Fibroblast of skin of left quadriceps (primary cell): ENCODE measurements at regions not wholly inside any gene's neighbourhood (a gene's known extent, or its start where the extent isn't known, plus 50 kb on each side); places are given as distances from the start of the nearest gene placed in this dataset.
"Not testable (repeated sequence)": the region's sequence is repeated elsewhere in the genome, so short reads cannot be mapped to it uniquely, and the experiment has no call there.

ENCODE experiments used
- DNase-seq, 2 experiments: peaks; one replicate each; pipeline ENCODE4 v3.0.0-alpha.2; 2013; ENCODE audit warnings: low read depth in 2 of 2

GRCh38 chr1:213417225-213417820 is 366.3 kb downstream of the RPS6KC1 start:
- DNase-seq: no peak

GRCh38 chr1:213417846-213418245 is 366.8 kb downstream of the RPS6KC1 start:
- DNase-seq: no peak

DNA sequence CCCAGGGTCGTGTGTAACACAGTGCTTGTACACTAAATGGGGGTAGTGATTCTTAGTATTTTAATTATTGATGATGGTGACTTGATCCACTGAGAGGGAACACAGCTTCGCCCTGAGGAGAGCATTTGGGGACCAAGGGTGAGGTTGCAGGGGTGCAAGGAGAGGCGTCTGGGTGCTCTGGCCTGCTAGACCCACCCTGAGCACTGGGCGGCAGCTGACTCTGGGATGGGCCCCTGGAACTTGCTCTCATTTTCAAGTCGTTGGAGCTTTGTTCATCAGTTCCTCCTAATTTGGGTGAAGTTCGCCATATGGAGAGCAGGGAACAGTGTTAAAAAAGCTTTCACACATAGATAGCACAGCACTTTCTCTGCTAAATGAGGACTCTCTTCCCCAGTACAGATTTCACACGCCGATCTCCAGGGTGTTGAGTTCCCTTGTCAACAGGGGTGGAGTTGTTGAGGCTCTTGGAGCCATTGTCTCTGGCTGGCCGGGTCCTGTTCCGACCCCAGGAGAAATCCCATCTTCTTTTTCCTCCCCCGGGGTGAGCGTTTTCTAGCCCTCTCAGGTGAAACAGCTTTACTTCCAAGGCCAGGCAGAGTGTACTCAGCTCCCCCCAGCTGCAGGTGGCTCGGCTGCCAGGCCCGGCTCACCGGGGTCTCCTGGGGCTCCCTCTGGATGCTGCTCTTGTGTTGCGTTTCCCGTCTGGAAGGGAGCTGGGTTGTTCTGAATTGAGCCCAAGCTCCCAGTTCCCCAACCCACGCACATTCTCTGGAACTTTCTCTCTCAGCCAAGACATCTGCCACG is 367.4 kb downstream of the RPS6KC1 start:
- DNase-seq: no peak

- no peak for DNase-seq
Measured at GRCh38 chr1:213419401-213420030, 368.5 kb downstream of the RPS6KC1 start.

- not testable (repeated sequence) for DNase-seq
Measured at GRCh38 chr1:213421178-213421577, 370.1 kb downstream of the RPS6KC1 start.

DNA sequence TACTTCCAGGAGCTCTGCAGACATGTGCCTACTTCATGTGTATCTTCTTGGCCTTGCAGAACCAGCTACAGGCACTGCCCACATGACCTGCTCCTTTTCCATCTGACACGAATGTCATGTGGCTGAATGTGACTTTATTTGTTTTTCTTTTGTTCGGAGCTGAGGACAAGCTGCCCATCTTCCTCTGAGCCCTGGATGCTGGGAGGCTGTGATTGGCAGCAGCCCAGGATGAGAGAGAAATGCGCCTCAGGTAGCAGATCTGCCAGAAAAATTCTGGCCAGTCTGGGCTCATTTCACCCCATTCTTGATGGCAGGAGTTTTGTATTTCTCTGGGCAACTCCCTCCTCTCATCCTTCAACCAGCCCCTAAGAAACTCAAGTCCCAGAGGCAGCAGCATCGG is 372.0 kb downstream of the RPS6KC1 start:
- DNase-seq: no peak

GRCh38 chr1:213423605-213424004 is 372.6 kb downstream of the RPS6KC1 start:
- DNase-seq: no peak

GRCh38 chr1:213425376-213426030 is 374.5 kb downstream of the RPS6KC1 start:
- DNase-seq: no peak

DNA sequence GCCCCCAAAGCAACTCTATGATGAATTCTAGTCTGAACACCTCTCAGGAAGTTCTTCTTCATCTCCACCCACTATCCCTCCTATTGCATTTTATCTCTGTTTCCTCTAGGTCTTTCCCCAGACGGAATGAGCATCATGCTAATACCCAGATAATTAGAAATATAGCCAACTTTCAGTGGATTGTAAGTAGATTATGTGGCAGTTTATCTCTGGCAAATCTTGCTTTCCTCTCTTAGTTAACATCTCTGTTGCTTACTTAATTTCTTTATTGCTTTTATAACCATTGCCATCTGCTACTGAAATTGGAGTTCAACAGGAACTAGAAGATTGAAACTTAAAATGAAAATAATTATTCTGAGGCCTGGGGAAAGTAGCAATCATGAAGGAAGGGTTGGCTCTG is 378.6 kb downstream of the RPS6KC1 start:
- no peak for DNase-seq

- no peak for DNase-seq
Measured at GRCh38 chr1:213435715-213436114, 384.7 kb downstream of the RPS6KC1 start.

GRCh38 chr1:213438339-213438738 is 387.3 kb downstream of the RPS6KC1 start:
- DNase-seq: no peak

- DNase-seq: no peak
Measured at GRCh38 chr1:213439703-213440102, 388.7 kb downstream of the RPS6KC1 start.

DNA sequence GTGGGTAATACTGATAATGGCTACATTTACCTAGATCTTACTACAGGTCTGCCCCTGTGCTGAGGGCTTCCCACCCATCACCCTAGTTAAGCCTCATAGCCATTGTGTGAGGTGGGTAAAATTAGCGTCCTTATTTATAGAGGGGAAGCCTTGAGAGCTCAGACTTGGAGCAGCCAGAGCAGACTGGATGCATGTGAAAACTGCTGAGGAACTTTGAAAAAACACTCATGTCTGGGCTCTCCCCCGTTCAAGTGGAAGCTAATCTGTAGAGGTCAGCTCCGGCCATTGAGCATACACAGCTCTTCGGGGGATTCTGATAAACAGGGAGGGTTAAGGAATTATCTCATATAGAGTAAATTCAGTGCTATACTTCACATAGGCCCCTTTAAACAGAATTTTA is 389.7 kb downstream of the RPS6KC1 start:
- DNase-seq: no peak

DNA sequence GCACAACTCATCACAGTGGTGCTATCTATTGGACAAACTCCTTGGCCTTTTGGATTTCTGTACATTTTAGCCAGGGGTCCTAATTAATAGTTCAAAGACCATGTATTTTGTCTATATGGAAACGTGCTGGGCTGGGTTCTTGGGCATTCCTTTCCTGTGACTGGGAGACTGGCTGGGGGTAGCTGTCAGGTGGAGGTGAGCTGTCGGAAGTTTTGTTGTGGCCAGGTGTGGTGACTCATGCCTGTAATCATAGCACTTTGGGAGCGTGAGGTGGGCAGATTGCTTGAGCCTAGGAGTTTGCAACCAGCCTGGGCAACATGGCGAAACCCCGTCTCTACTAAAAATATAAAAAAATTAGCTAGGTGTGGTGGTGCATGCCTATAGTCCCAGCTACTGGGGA is 392.4 kb downstream of the RPS6KC1 start:
- DNase-seq: no peak

- DNase-seq: no peak
Measured at GRCh38 chr1:213444224-213444623, 393.2 kb downstream of the RPS6KC1 start.

- DNase-seq: no peak
Measured at GRCh38 chr1:213446496-213446895, 395.5 kb downstream of the RPS6KC1 start.

- no peak for DNase-seq
Measured at GRCh38 chr1:213448360-213448759, 397.3 kb downstream of the RPS6KC1 start.

DNA sequence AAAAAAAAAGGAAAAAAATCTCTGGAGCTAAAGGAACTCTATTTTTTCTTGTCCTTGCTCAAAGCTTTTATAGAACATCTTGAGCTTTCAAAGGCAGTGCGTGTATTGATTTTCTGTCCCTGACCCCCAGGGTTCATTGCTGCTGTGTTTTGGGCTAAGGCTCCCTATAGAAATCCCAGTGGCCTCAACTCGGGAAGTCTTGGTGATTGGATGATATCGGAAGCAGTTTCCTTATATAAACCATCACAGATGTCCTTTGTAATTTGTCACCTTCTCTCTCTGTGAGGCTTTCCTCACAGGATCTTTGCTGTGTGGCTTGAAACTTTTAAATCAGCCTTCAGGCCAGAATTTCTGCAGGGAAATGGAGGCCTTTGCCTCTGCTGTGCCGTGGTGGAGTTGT is 397.7 kb downstream of the RPS6KC1 start:
- no peak for DNase-seq

GRCh38 chr1:213452501-213452900 is 401.5 kb downstream of the RPS6KC1 start:
- no peak for DNase-seq

DNA sequence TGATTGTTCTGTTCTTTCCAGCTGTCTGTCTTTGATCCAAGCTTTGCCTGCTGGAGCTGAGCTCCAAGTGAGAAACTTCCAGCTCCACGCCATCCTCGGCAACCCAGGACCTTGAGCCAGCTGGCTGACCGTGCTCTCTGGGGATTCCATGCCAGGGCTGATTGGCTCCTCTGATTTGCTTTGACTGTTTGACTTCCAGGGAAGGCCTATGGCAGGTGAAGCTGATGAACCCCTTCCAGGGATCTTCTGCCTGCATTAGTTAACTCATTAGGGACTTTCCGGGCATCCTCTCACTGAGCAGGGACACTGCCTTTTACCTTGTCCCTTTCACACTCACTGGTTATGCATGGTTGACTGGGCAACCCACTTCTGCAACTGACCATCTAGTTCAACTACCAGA is 406.1 kb downstream of the RPS6KC1 start:
- DNase-seq: no peak

DNA sequence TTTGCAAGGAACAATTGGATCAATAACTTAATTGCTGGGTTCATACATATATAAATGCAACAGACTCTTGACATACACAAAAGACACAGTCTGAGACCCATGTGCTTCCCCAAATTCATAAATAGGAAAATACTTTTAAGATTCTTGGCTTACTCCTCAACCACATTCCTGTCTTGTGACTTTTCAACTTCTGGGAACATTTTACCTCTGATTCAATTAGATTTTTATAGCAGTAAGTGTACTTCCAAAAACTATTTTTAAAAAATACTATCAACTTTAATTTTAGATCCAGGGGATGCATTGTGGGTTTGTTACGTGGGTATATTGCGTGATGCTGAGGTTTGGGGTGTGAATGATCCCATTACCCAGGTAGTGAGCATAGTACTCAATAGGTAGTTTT is 406.7 kb downstream of the RPS6KC1 start:
- DNase-seq: no peak

- DNase-seq: not testable (repeated sequence)
Measured at GRCh38 chr1:213462374-213462773, 411.3 kb downstream of the RPS6KC1 start.
